RPMI7951 (cell line): ENCODE measurements at regions not wholly inside any gene's neighbourhood (a gene's known extent, or its start where the extent isn't known, plus 50 kb on each side); places are given as distances from the start of the nearest gene placed in this dataset.

ENCODE experiments used
- DNase-seq: peaks from one replicate; pipeline ENCODE4 v3.0.0-alpha.2; 2012; ENCODE audit warnings: low read depth

- no peak for DNase-seq
Observed at GRCh38 chr3:56985460-56985859, 75.0 kb upstream of the SPATA12 start.

GRCh38 chr3:56983427-56983826, 77.0 kb upstream of the SPATA12 start:
- DNase-seq = no peak

- no peak for DNase-seq
Observed at GRCh38 chr3:56981445-56982230, 78.8 kb upstream of the SPATA12 start.

- DNase-seq = peak; percentile 99
Observed at GRCh38 chr3:56980798-56981390, 79.6 kb upstream of the SPATA12 start.

- DNase-seq = no peak
Observed at GRCh38 chr3:56980243-56980642, 80.2 kb upstream of the SPATA12 start.

GRCh38 chr3:56979791-56980190, 80.7 kb upstream of the SPATA12 start:
- no peak for DNase-seq

- DNase-seq = no peak
Observed at GRCh38 chr3:56977561-56977889, 82.9 kb upstream of the SPATA12 start.

- DNase-seq = peak; percentile 84
Observed at GRCh38 chr3:56976651-56977560, 83.6 kb upstream of the SPATA12 start.

- DNase-seq = no peak
Observed at GRCh38 chr3:56975567-56975966, 84.9 kb upstream of the SPATA12 start.

GRCh38 chr3:56974247-56974930, 86.1 kb upstream of the SPATA12 start:
- DNase-seq = peak; percentile 54

- DNase-seq = no peak
Observed at GRCh38 chr3:56971816-56972215, 88.6 kb upstream of the SPATA12 start.

GRCh38 chr3:56971261-56971660, 89.2 kb upstream of the SPATA12 start:
- no peak for DNase-seq

- no peak for DNase-seq
Observed at GRCh38 chr3:56970461-56970879, 90.0 kb upstream of the SPATA12 start.

GRCh38 chr3:56969851-56970250, 90.6 kb upstream of the SPATA12 start:
- DNase-seq = no peak

GRCh38 chr3:56966509-56966908, 94.0 kb upstream of the SPATA12 start:
- DNase-seq = no peak

- no peak for DNase-seq
Observed at GRCh38 chr3:56966104-56966503, 94.4 kb upstream of the SPATA12 start.

- no peak for DNase-seq
Observed at GRCh38 chr3:56962922-56963321, 97.5 kb upstream of the SPATA12 start.

- DNase-seq = peak; percentile 34
Observed at GRCh38 chr3:56962206-56962605, 98.3 kb upstream of the SPATA12 start.

- no peak for DNase-seq
Observed at GRCh38 chr3:56960234-56960917, 100.1 kb upstream of the SPATA12 start.

GRCh38 chr3:56958879-56959278, 101.6 kb upstream of the SPATA12 start:
- DNase-seq = no peak

- DNase-seq = no peak
Observed at GRCh38 chr3:56957522-56957921, 102.9 kb upstream of the SPATA12 start.
